ENCODE measurements at regions not wholly inside any gene's neighbourhood (a gene's known extent, or its start where the extent isn't known, plus 50 kb on each side); places are given as distances from the start of the nearest gene placed in this dataset.

GRCh38 chr13:81197483-81197882 lies 856.6 kb upstream of the SPRY2 start:
- H3K36me3 ChIP-seq: no peaks in the 10 kb centered on the region
- no peak for TF ChIP-seq POLR2A (IDR thresholded peaks at IDR 0.05)
- TF ChIP-seq CTCF (IDR thresholded peaks at IDR 0.05): no peak
- no peak for TF ChIP-seq POLR2AphosphoS5 (IDR thresholded peaks at IDR 0.05)
- TF ChIP-seq EP300 (IDR thresholded peaks at IDR 0.05): no peak
- peaks cover 0 to 3% (median 0%) of the 10 kb centered on the region in 4 donors for H3K9me3 ChIP-seq
- no peaks in the 10 kb centered on the region for H3K4me1 ChIP-seq
- H3K27me3 ChIP-seq: no peaks in the 10 kb centered on the region
- WGBS, 2 donors: 5 to 55% methylated on average over 1 of the region's 1 CpG
- no peak for DNase-seq
- intact Hi-C loops (cut with DNase I): no loop called here
- no peak overlapping the region for H3K4me3 ChIP-seq
- H3K27ac ChIP-seq: no peak overlapping the region

DNA sequence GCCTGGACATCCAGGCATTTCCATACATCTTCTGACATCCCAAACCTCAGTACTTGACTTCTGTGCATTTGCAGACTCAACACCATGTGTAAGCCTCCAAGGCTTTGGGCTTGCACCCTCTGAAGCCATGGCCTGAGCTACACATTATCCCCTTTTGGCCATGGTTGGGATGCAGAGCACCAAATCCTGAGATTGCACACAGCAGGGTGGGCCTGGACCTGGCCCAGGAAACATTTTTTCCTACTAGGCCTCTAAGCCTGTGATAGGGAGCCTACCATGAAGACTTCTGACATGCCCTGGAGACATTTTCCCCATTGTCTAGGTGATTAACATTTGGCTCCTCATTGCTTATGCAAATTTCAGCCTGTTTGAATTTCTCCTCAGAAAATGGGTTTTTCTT lies 853.4 kb upstream of the SPRY2 start:
- Histone ChIP-seq H3K9me3 (peaks cover 0 to 3% (median 0%) of the 10 kb centered on the region in 4 donors), H3K4me1 (no peaks in the 10 kb centered on the region), H3K27me3 (no peaks in the 10 kb centered on the region), H3K4me3 (no peak overlapping the region), H3K27ac (no peak overlapping the region), H3K36me3 (no peaks in the 10 kb centered on the region)
- no peak for DNase-seq
- TF ChIP-seq CTCF (IDR thresholded peaks at IDR 0.05): no peak
- TF ChIP-seq POLR2A (IDR thresholded peaks at IDR 0.05): no peak
- TF ChIP-seq EP300 (IDR thresholded peaks at IDR 0.05): no peak
- TF ChIP-seq POLR2AphosphoS5 (IDR thresholded peaks at IDR 0.05): no peak
- intact Hi-C loops (cut with DNase I): no loop called here

GRCh38 chr13:81184556-81185265 lies 843.8 kb upstream of the SPRY2 start:
- no peak for TF ChIP-seq POLR2AphosphoS5 (IDR thresholded peaks at IDR 0.05)
- no peak for TF ChIP-seq POLR2A (IDR thresholded peaks at IDR 0.05)
- TF ChIP-seq CTCF (IDR thresholded peaks at IDR 0.05): no peak
- no peak for TF ChIP-seq EP300 (IDR thresholded peaks at IDR 0.05)
- WGBS, 2 donors: 52 to 74% methylated on average over 3 of the region's 3 CpGs
- Histone ChIP-seq H3K4me1 (no peaks in the 10 kb centered on the region), H3K27me3 (no peaks in the 10 kb centered on the region), H3K36me3 (no peaks in the 10 kb centered on the region), H3K27ac (no peak overlapping the region), H3K4me3 (no peak overlapping the region), H3K9me3 (no peaks in the 10 kb centered on the region)
- intact Hi-C loops (cut with DNase I): no loop called here
- no peak for DNase-seq

- intact Hi-C loops (cut with DNase I): no loop called here
- H3K36me3 ChIP-seq: no peaks in the 10 kb centered on the region
- TF ChIP-seq CTCF (IDR thresholded peaks at IDR 0.05) (no peak), POLR2AphosphoS5 (IDR thresholded peaks at IDR 0.05) (no peak), EP300 (IDR thresholded peaks at IDR 0.05) (no peak), POLR2A (IDR thresholded peaks at IDR 0.05) (no peak)
- H3K4me3 ChIP-seq: no peak overlapping the region
- no peaks in the 10 kb centered on the region for H3K4me1 ChIP-seq
- no peaks in the 10 kb centered on the region for H3K27me3 ChIP-seq
- DNase-seq: no peak
- H3K27ac ChIP-seq: no peak overlapping the region
- 79 to 89% methylated on average over 3 of the region's 3 CpGs for WGBS, 2 donors
- H3K9me3 ChIP-seq: no peaks in the 10 kb centered on the region
Observed at GRCh38 chr13:81172603-81173002, 831.7 kb upstream of the SPRY2 start.

All from sigmoid colon (tissue), 6 donors.